ENCODE measurements at regions not wholly inside any gene's neighbourhood (a gene's known extent, or its start where the extent isn't known, plus 50 kb on each side); places are given as distances from the start of the nearest gene placed in this dataset.

DNA sequence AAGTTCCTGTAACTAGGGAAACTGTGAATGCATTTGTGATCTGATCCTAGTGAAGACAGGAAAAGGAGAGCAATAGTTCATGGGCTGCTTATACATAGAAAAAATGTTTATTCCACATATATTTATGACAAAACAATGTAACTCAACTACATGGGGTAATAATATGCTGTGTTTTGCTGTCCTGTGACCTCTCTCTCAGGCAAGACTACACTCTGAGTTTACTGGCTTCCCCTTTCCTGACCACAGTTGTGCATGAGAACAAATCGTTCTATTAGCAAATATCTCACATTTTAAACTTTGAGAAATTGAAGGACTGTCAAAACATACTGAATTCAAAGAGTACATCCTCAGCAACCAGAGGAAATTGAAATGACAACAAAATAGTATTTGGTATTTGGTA lies 161.9 kb upstream of the TRPC6 start:
- no peaks in the 10 kb centered on the region for H3K27me3 ChIP-seq (ENCODE audit: control insufficient read depth, insufficient read depth, low read length)
- H3K4me3 ChIP-seq (ENCODE audit: low read length) = no peak overlapping the region
- no peaks in the 10 kb centered on the region for H3K36me3 ChIP-seq (ENCODE audit: control insufficient read depth, insufficient read depth, low read length)
- no CpG with 5 or more reads among the region's 1 CpG for WGBS (ENCODE audit: insufficient coverage)
- H3K4me1 ChIP-seq (ENCODE audit: control insufficient read depth, insufficient read depth, low read length) = peaks cover 3% of the 10 kb centered on the region
- H3K27ac ChIP-seq (ENCODE audit: low read length) = no peak overlapping the region
- no peak for DNase-seq
- no peaks in the 10 kb centered on the region for H3K9me3 ChIP-seq (replicated peaks; ENCODE audit: control insufficient read depth, low read depth, low read length)

DNA sequence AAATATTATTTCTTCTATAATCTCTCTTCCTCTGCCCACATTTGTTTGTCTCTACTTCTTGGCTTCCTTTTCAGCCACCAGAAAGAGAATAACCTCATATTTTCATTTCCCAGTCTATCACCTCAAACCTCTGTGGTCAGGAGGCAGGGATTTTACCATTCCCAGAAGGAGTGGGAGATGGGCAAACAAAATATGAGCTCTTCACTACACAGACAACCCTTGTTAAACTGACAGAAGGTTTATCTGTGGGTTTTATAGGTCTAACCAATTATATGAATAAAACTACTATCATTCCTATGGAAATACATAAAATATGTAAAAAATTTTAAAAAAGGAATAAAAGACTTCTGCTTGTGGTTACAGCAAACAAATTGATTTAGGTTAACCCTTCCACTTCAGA lies 160.0 kb upstream of the TRPC6 start:
- no peaks in the 10 kb centered on the region for H3K9me3 ChIP-seq (replicated peaks; ENCODE audit: control insufficient read depth, low read depth, low read length)
- H3K27ac ChIP-seq (ENCODE audit: low read length) = no peak overlapping the region
- no peak for DNase-seq
- H3K36me3 ChIP-seq (ENCODE audit: control insufficient read depth, insufficient read depth, low read length) = no peaks in the 10 kb centered on the region
- H3K27me3 ChIP-seq (ENCODE audit: control insufficient read depth, insufficient read depth, low read length) = no peaks in the 10 kb centered on the region
- H3K4me3 ChIP-seq (ENCODE audit: low read length) = no peak overlapping the region
- H3K4me1 ChIP-seq (ENCODE audit: control insufficient read depth, insufficient read depth, low read length) = peaks cover 3% of the 10 kb centered on the region

DNA sequence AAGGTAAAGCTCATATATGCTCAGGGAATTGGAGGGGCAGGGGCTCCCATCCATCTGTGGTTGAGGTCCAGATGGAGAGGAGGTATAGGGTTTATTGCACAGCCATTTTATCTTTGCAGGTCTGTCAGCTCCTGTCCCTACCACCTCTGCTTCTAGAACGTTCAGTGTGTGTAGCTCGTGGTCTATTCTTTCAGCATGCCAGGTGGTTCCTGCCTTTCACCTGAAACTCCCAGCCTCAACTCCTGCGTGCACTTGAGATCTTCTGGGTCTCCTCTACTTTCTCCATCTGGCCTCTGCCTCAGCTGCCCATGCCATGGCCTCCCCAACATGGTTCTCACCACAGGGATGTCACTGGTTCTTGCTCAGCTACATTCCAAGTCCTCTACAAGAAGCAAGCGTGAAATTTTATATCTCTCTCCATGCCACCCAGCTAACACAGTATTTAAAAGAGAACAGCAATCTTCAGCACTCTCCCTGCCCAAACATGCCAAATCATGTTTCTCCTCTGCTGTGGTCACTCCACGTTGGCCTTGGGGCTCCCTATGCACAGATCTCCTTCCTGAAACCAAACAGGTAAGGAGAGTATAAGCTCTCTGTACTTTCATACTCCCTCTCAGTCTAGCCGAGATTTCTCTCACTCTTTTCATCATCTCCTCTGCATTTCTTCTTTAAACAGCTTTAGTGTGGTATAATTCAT lies 157.8 kb upstream of the TRPC6 start:
- DNase-seq = no peak
- Histone ChIP-seq H3K27me3 (ENCODE audit: control insufficient read depth, insufficient read depth, low read length) (no peaks in the 10 kb centered on the region), H3K27ac (ENCODE audit: low read length) (no peak overlapping the region), H3K36me3 (ENCODE audit: control insufficient read depth, insufficient read depth, low read length) (no peaks in the 10 kb centered on the region), H3K4me1 (ENCODE audit: control insufficient read depth, insufficient read depth, low read length) (peaks cover 4% of the 10 kb centered on the region), H3K4me3 (ENCODE audit: low read length) (no peak overlapping the region), H3K9me3 (replicated peaks; ENCODE audit: control insufficient read depth, low read depth, low read length) (no peaks in the 10 kb centered on the region)
- 81% methylated on average over 4 of the region's 6 CpGs for WGBS (ENCODE audit: insufficient coverage)

DNA sequence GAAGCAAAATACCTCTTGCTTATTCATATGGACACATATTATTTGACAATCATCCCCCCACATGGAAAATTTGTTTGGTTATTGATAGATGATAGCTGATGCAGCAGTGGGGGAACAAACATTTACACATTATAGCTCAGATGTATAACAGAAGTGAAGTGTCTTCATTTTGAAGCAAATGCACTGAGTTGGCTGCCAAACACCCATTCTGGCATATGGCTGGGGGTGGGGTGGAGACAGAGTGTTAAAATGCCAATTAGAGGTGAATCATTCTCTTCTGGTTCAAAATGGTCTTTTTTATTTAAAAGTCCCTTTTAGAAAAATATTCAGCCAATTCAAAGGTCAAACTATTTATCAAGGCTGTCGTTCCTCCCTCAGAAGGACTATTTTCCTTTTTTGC lies 157.3 kb upstream of the TRPC6 start:
- Histone ChIP-seq H3K36me3 (ENCODE audit: control insufficient read depth, insufficient read depth, low read length) (no peaks in the 10 kb centered on the region), H3K9me3 (replicated peaks; ENCODE audit: control insufficient read depth, low read depth, low read length) (no peaks in the 10 kb centered on the region), H3K4me1 (ENCODE audit: control insufficient read depth, insufficient read depth, low read length) (peaks cover 4% of the 10 kb centered on the region), H3K27me3 (ENCODE audit: control insufficient read depth, insufficient read depth, low read length) (no peaks in the 10 kb centered on the region), H3K4me3 (ENCODE audit: low read length) (no peak overlapping the region), H3K27ac (ENCODE audit: low read length) (no peak overlapping the region)
- WGBS (ENCODE audit: insufficient coverage) = no CpG with 5 or more reads among the region's 1 CpG
- DNase-seq = no peak

DNA sequence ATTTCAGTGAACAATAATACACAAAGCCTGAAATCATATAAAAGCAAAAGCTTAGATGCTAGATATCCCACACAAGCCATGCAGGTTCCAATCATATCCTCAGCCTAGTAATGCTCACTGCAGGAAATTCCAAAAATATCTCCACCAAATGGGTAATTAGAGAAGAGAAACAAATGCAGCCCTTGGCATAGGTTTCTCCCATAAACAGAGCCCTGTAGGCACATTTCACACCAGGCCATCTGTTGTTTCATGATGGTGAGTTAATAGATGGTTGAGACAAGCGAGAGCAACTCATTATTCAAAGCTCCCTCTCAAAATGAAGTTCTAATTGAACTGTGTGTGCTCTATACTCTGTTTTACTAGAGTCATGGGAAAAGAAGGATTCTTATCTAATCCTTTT lies 154.6 kb upstream of the TRPC6 start:
- Histone ChIP-seq H3K4me1 (ENCODE audit: control insufficient read depth, insufficient read depth, low read length) (peaks cover 4% of the 10 kb centered on the region), H3K9me3 (replicated peaks; ENCODE audit: control insufficient read depth, low read depth, low read length) (no peaks in the 10 kb centered on the region), H3K27me3 (ENCODE audit: control insufficient read depth, insufficient read depth, low read length) (no peaks in the 10 kb centered on the region), H3K36me3 (ENCODE audit: control insufficient read depth, insufficient read depth, low read length) (no peaks in the 10 kb centered on the region), H3K4me3 (ENCODE audit: low read length) (no peak overlapping the region), H3K27ac (ENCODE audit: low read length) (peak overlapping the region; percentile 61)
- WGBS (ENCODE audit: insufficient coverage) = no CpG with 5 or more reads among the region's 1 CpG
- DNase-seq = peak; percentile 69

DNA sequence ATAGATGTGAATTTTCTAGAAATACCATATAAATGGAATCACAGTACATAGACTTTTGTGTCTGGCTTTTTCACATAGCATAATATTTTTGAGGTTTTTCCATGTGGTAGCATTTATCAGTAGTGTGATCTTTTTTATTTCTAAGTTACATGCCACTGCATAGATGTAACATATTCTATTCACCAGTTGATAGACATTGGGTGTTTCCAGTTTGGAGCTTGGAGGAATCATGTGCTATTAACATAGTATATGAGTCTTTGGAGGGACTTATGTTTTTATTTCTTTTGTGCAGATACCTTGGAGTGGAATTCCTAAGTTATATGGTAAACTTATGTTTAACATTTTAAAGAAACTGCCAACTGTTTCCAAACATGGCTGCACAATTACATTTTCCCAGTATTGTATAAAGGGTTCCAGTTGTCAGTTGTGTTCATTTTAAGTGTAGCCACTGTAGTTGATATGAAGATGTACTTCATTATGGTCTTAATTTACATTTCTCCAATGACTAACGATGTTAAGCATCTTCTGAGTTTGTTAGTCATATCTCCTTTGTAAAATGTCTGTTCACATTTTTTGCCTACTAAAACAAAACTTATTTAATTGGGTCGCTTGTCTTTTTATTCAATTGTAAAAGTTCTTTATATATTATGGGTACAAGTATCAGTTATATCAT lies 145.7 kb upstream of the TRPC6 start:
- no peak overlapping the region for H3K27ac ChIP-seq (ENCODE audit: low read length)
- H3K4me3 ChIP-seq (ENCODE audit: low read length) = no peak overlapping the region
- H3K27me3 ChIP-seq (ENCODE audit: control insufficient read depth, insufficient read depth, low read length) = no peaks in the 10 kb centered on the region
- WGBS (ENCODE audit: insufficient coverage) = no CpG with 5 or more reads among the region's 2 CpGs
- no peaks in the 10 kb centered on the region for H3K9me3 ChIP-seq (replicated peaks; ENCODE audit: control insufficient read depth, low read depth, low read length)
- no peaks in the 10 kb centered on the region for H3K36me3 ChIP-seq (ENCODE audit: control insufficient read depth, insufficient read depth, low read length)
- no peaks in the 10 kb centered on the region for H3K4me1 ChIP-seq (ENCODE audit: control insufficient read depth, insufficient read depth, low read length)
- DNase-seq = no peak

DNA sequence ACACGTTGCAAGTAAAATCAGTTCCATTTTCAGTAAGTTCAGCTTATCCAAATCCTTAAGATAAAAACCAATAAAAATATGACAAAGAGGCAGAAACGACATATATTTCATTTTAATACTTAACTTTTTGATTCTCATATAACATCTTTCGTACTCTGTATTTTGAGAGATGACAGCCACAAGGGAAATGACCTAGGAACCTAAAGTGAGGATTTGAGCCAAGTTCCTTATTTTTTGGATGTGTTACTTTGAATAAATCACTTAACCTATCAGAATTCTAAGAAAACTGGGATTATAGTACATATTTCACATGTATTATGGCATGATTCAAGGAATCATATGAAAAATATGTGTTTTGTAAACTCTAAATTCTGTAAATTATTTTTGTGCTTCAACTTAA lies 143.6 kb upstream of the TRPC6 start:
- WGBS (ENCODE audit: insufficient coverage) = no CpG with 5 or more reads among the region's 3 CpGs

DNA sequence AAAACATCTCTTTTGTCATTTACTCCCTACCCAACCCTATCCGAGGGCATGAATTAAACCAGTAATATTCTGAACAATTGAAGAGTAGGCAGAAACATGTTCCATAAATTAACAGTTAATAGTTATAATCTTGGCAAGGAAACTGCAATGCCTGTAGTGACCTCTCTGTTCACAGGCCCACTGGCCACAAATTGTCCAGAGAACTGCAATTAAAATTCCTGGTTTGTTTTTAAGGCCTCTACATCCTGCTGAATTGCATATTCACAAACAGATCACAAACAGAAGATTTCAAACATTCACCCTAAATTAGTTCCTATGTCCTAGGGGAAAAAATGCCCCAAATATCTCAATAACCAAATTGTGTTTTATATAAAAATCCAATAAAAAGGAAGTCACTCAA lies 143.2 kb upstream of the TRPC6 start:
- no peaks in the 10 kb centered on the region for H3K27me3 ChIP-seq (ENCODE audit: control insufficient read depth, insufficient read depth, low read length)
- H3K36me3 ChIP-seq (ENCODE audit: control insufficient read depth, insufficient read depth, low read length) = no peaks in the 10 kb centered on the region
- DNase-seq = peak; percentile 16
- H3K27ac ChIP-seq (ENCODE audit: low read length) = peak overlapping the region; percentile 29
- no peak overlapping the region for H3K4me3 ChIP-seq (ENCODE audit: low read length)
- no peaks in the 10 kb centered on the region for H3K4me1 ChIP-seq (ENCODE audit: control insufficient read depth, insufficient read depth, low read length)
- no CpG with 5 or more reads among the region's 1 CpG for WGBS (ENCODE audit: insufficient coverage)
- no peaks in the 10 kb centered on the region for H3K9me3 ChIP-seq (replicated peaks; ENCODE audit: control insufficient read depth, low read depth, low read length)

More for the DNA sequence above, 143.6 kb upstream of the TRPC6 start:
- no peaks in the 10 kb centered on the region for H3K9me3 ChIP-seq (replicated peaks; ENCODE audit: control insufficient read depth, low read depth, low read length)
- H3K27ac ChIP-seq (ENCODE audit: low read length) = no peak overlapping the region
- no peaks in the 10 kb centered on the region for H3K36me3 ChIP-seq (ENCODE audit: control insufficient read depth, insufficient read depth, low read length)
- H3K4me3 ChIP-seq (ENCODE audit: low read length) = no peak overlapping the region
- H3K4me1 ChIP-seq (ENCODE audit: control insufficient read depth, insufficient read depth, low read length) = no peaks in the 10 kb centered on the region
- DNase-seq = peak; percentile 65
- H3K27me3 ChIP-seq (ENCODE audit: control insufficient read depth, insufficient read depth, low read length) = no peaks in the 10 kb centered on the region

DNA sequence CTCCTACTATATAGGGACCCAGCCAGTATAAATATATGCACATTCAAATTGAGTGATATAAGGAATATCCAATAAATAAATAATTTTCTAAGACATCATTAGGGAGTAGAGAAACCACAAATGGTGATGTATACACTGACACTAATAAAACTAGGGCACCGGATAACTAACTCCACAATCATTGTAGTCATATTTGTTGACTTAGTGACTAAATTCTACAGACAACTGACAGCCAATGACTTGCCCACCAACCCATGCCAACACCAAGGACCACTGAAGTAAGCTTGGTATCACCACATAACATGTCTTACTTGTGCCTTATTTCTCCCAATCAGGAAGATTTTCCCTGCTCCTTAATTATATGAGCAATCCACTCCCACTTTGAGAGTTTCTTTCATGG lies 139.6 kb upstream of the TRPC6 start:
- no CpG with 5 or more reads among the region's 1 CpG for WGBS (ENCODE audit: insufficient coverage)
- Histone ChIP-seq H3K4me3 (ENCODE audit: low read length) (no peak overlapping the region), H3K36me3 (ENCODE audit: control insufficient read depth, insufficient read depth, low read length) (no peaks in the 10 kb centered on the region), H3K4me1 (ENCODE audit: control insufficient read depth, insufficient read depth, low read length) (no peaks in the 10 kb centered on the region), H3K27ac (ENCODE audit: low read length) (no peak overlapping the region), H3K9me3 (replicated peaks; ENCODE audit: control insufficient read depth, low read depth, low read length) (no peaks in the 10 kb centered on the region), H3K27me3 (ENCODE audit: control insufficient read depth, insufficient read depth, low read length) (no peaks in the 10 kb centered on the region)
- DNase-seq = no peak

DNA sequence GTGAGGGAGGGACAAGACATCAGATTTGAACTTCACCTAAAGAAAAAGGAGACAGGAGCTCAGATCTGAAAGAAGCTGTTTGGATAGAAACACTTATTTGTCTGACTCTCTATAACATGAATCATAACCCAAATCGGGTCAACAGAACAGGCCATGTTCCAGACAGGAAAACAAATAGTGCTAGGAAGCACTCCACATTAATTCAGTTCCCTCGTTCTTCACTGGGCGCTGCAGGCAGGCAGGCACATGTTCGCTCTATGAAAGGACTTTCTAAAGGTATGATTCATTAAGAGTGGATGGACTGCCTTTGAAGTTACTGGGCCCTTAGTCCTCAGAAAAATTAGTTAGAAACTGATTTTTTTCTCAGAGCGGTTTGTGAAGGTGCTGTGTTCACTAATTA lies 137.5 kb upstream of the TRPC6 start:
- H3K9me3 ChIP-seq (replicated peaks; ENCODE audit: control insufficient read depth, low read depth, low read length) = no peaks in the 10 kb centered on the region
- no peaks in the 10 kb centered on the region for H3K36me3 ChIP-seq (ENCODE audit: control insufficient read depth, insufficient read depth, low read length)
- H3K27me3 ChIP-seq (ENCODE audit: control insufficient read depth, insufficient read depth, low read length) = no peaks in the 10 kb centered on the region
- H3K4me3 ChIP-seq (ENCODE audit: low read length) = no peak overlapping the region
- H3K4me1 ChIP-seq (ENCODE audit: control insufficient read depth, insufficient read depth, low read length) = no peaks in the 10 kb centered on the region
- no peak for DNase-seq
- H3K27ac ChIP-seq (ENCODE audit: low read length) = no peak overlapping the region
- WGBS (ENCODE audit: insufficient coverage) = 80% methylated on average over 1 of the region's 5 CpGs

All from muscle of leg (tissue), 3 donors.